Stimulated activated CD8-positive, alpha-beta memory T cell treated with anti-CD3 and anti-CD28 coated beads, Interleukin-15, amount 100 ng/mL, for 1 hour (primary cell): ENCODE measurements at regions not wholly inside any gene's neighbourhood (a gene's known extent, or its start where the extent isn't known, plus 50 kb on each side); places are given as distances from the start of the nearest gene placed in this dataset.
"Not testable (repeated sequence)": the region's sequence is repeated elsewhere in the genome, so short reads cannot be mapped to it uniquely, and the experiment has no call there.

ENCODE experiments used
- DNase-seq: peaks from one replicate; pipeline ENCODE4 v3.0.0-alpha.2; 2020; ENCODE audit warnings: low read depth

- no peak for DNase-seq
These were observed 378.5 kb downstream of the LMO7 start for GRCh38 chr13:76014406-76015318.

- no peak for DNase-seq
These were observed 376.1 kb downstream of the LMO7 start for GRCh38 chr13:76012091-76012721.

GRCh38 chr13:76009267-76009890, 373.2 kb downstream of the LMO7 start:
- no peak for DNase-seq

- DNase-seq: no peak
These were observed 368.3 kb downstream of the LMO7 start for GRCh38 chr13:76004416-76004815.

- DNase-seq: no peak
These were observed 364.0 kb downstream of the LMO7 start for GRCh38 chr13:76000131-76000530.

GRCh38 chr13:75996582-75996981, 360.5 kb downstream of the LMO7 start:
- DNase-seq: no peak

GRCh38 chr13:75995966-75996365, 359.8 kb downstream of the LMO7 start:
- no peak for DNase-seq

GRCh38 chr13:75993823-75994222, 357.7 kb downstream of the LMO7 start:
- no peak for DNase-seq

- DNase-seq: no peak
These were observed 357.1 kb downstream of the LMO7 start for GRCh38 chr13:75993241-75993640.

GRCh38 chr13:75986818-75987217, 350.7 kb downstream of the LMO7 start:
- DNase-seq: no peak

GRCh38 chr13:75985132-75985531, 349.0 kb downstream of the LMO7 start:
- no peak for DNase-seq

- no peak for DNase-seq
These were observed 342.7 kb downstream of the LMO7 start for GRCh38 chr13:75978818-75979217.

- DNase-seq: no peak
These were observed 332.1 kb downstream of the LMO7 start for GRCh38 chr13:75968103-75968838.

GRCh38 chr13:75963302-75963701, 327.2 kb downstream of the LMO7 start:
- no peak for DNase-seq

GRCh38 chr13:75961911-75962310, 325.8 kb downstream of the LMO7 start:
- DNase-seq: no peak

- DNase-seq: no peak
These were observed 324.4 kb downstream of the LMO7 start for GRCh38 chr13:75960538-75960994.

GRCh38 chr13:75959861-75960481, 323.8 kb downstream of the LMO7 start:
- DNase-seq: no peak

GRCh38 chr13:75953589-75953988, 317.5 kb downstream of the LMO7 start:
- DNase-seq: not testable (repeated sequence)

- DNase-seq: no peak
These were observed 311.3 kb downstream of the LMO7 start for GRCh38 chr13:75947448-75947847.

GRCh38 chr13:75946536-75947284, 310.6 kb downstream of the LMO7 start:
- DNase-seq: no peak
